Type B pancreatic cell (in vitro differentiated cells): ENCODE measurements at regions not wholly inside any gene's neighbourhood (a gene's known extent, or its start where the extent isn't known, plus 50 kb on each side); places are given as distances from the start of the nearest gene placed in this dataset.

ENCODE experiments used
- DNase-seq: peaks from one replicate; pipeline ENCODE4 v3.0.0; 2021; ENCODE audit warnings: mixed read lengths; ENCODE audit not compliant: unreplicated experiment; ENCODE audit errors: extremely low spot score
- H3K27ac Mint-ChIP-seq: 2 replicates; pipeline ENCODE4 v1.8.0; 2021; ENCODE audit warnings: mild to moderate bottlenecking, mixed read lengths
- H3K27me3 Mint-ChIP-seq: 2 replicates; pipeline ENCODE4 v1.8.0; 2021; ENCODE audit warnings: mixed read lengths
- H3K36me3 Mint-ChIP-seq: 2 replicates; pipeline ENCODE4 v1.8.0; 2021; ENCODE audit warnings: mixed read lengths
- H3K4me1 Mint-ChIP-seq: one replicate; pipeline ENCODE4 v1.8.0; 2021; ENCODE audit warnings: mixed read lengths; ENCODE audit not compliant: unreplicated experiment
- H3K4me3 Mint-ChIP-seq: 2 replicates; pipeline ENCODE4 v1.8.0; 2021; ENCODE audit warnings: mild to moderate bottlenecking, mixed read lengths
- H3K9me3 Mint-ChIP-seq: 2 replicates; pipeline ENCODE4 v1.8.0; 2021; ENCODE audit warnings: mixed read lengths
- TF ChIP-seq, protein P1 (sequence below): fragments of 200-600 bp; sonication (generic); conservative IDR thresholded peaks from 2 replicates; pipeline ENCODE4 v1.5.0; 2021; ENCODE audit warnings: antibody characterized with exemption, mild to moderate bottlenecking

DNA sequence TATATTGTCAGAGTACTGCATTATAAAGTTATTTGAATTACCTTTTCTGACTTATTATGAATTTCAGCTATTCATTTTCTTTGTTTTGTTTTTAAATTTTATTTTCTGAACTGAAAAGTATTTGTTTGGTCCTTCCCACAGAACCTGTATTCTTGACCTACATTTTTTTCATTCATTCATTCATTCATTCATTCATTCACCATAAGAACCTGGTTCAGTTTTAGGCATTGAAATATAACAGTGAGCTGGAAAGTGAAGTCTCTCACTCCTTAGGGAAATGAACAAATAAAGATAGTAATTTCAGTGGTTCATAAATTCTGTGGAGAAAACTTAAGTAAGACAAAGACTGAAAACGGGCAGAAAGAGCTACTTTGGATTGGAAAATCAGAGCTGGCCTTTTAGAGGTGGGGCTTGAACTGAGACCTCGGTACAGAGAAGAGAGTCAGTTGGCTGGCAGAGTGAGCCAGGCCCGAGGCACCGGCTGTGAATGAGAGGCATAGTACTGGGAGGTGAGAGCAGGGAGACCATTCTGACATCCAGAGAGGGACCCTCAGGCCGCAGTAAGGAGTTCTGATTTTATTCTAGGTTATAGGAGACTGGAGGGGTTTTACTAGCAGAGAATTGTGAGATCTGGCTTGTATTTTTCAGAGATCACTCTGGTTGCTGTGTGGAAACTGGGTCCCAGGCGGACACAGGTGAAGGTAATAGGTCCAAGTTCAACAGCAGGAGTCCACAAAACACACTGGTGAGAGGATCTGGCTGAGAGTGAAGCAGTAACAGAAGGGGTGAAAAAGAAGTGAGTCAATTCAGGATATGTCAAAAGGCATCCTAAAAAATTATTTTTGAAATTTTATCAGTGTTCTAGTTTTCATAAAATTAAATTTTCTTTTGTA is 75.8 kb upstream of the FN1 start:
- Mint-ChIP-seq H3K4me1 (peaks cover 12% of the 10 kb centered on the region), H3K9me3 (no peaks in the 10 kb centered on the region), H3K27ac (no peak overlapping the region), H3K36me3 (no peaks in the 10 kb centered on the region), H3K27me3 (no peaks in the 10 kb centered on the region), H3K4me3 (no peak overlapping the region)
- TF ChIP-seq, protein P1, sequence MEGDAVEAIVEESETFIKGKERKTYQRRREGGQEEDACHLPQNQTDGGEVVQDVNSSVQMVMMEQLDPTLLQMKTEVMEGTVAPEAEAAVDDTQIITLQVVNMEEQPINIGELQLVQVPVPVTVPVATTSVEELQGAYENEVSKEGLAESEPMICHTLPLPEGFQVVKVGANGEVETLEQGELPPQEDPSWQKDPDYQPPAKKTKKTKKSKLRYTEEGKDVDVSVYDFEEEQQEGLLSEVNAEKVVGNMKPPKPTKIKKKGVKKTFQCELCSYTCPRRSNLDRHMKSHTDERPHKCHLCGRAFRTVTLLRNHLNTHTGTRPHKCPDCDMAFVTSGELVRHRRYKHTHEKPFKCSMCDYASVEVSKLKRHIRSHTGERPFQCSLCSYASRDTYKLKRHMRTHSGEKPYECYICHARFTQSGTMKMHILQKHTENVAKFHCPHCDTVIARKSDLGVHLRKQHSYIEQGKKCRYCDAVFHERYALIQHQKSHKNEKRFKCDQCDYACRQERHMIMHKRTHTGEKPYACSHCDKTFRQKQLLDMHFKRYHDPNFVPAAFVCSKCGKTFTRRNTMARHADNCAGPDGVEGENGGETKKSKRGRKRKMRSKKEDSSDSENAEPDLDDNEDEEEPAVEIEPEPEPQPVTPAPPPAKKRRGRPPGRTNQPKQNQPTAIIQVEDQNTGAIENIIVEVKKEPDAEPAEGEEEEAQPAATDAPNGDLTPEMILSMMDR: no peak
- DNase-seq: no peak

DNA sequence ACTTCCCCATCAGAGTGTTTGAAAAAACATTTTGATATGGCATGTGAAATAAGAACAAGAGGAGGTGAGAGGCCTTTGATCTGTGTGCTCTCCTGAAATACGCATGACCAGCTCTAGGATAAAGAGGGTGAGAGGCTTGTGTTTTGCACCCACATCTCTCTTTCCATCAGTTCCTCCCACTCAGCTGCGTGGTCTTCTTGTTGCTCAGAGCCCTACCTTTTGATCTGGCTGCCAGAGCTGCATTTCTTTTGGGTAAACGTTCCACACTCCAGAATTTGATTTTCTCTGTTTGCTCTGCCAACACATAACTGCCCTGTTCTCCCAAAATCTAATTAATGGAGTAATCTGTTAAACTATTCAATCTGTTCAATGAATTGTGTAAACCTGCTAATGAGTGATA is 72.0 kb upstream of the FN1 start:
- no peak for DNase-seq
- Mint-ChIP-seq H3K9me3 (no peaks in the 10 kb centered on the region), H3K27ac (no peak overlapping the region), H3K36me3 (no peaks in the 10 kb centered on the region), H3K27me3 (no peaks in the 10 kb centered on the region), H3K4me3 (no peak overlapping the region), H3K4me1 (peaks cover 27% of the 10 kb centered on the region)
- TF ChIP-seq, protein P1: no peak

DNA sequence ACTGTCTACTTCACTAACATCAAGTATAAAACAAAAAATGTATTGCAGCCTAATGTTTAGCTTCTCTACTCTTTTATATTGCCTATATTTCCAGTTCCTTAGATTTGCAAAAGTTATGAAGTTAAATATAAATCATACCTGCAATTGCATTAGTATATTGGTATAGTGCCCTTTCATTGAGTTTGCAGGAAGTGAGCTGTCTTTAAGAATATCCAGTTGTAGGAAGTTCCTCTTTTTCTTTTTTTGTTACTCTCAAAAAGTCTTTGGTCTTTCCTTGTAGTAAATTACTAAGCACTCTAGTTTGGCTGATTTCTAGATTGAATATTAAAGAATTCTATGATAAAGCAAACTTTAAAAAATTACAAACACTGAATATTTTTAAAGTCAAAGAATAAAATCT is 71.3 kb upstream of the FN1 start:
- H3K9me3 Mint-ChIP-seq: no peaks in the 10 kb centered on the region
- TF ChIP-seq, protein P1: no peak

DNA sequence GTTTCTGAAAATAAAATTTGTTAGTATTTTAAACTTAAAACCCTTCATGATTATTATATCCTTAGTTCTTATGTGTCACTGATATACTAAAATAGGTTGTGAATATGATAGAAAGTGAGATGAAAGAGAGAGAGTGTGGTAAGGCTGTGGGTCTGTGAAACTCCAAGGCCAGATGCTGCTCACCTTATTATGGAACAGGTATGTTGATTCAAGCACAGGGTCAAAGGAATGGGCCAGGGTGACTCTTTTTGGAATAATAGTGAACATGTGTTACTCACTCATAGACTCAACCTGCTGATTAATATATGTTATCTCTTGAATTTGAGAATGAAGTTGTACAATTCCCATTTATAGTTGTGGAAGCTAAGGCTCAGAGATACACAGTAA is 70.7 kb upstream of the FN1 start:
- Mint-ChIP-seq H3K27ac (no peak overlapping the region), H3K4me3 (no peak overlapping the region), H3K27me3 (no peaks in the 10 kb centered on the region), H3K36me3 (no peaks in the 10 kb centered on the region), H3K9me3 (no peaks in the 10 kb centered on the region), H3K4me1 (peaks cover 23% of the 10 kb centered on the region)
- DNase-seq: no peak
- TF ChIP-seq, protein P1: no peak

More for the DNA sequence above, 71.3 kb upstream of the FN1 start:
- Mint-ChIP-seq H3K27me3 (no peaks in the 10 kb centered on the region), H3K4me3 (no peak overlapping the region), H3K27ac (no peak overlapping the region), H3K4me1 (peaks cover 27% of the 10 kb centered on the region), H3K36me3 (no peaks in the 10 kb centered on the region)
- DNase-seq: no peak

DNA sequence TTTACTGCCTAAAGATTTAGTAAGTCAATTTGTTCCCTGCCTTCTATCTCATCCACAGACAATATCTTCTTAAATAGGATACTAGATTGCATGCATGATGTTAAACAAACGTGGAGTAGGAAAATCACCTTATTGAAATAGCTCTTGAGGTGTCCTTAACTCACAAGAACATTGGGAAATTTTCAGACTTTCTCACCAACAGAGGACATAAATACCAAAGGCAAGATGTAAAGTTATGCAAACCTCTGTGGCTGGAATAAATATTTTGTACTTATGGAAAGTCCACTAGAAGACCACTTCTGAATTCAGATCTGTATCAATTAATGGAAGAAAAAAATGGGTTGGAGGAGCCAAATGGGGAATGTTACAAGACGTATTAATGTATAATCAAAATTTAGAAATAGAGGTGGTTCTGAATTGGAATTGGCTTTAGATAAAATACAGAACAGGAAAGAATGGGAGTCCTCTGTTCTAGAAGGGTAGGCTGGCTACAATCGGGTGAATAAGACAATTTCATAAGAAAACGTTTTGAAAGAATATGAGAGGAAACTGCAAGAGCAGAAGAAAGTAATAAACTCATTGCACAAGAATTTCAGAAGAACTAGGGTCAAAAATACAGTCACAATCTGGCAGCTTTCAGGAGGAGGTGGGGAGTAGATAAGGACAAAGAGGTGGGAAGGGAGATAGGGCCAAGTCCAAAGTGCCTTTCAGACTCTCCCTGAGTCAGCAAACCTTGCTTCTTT is 69.3 kb upstream of the FN1 start:
- TF ChIP-seq, protein P1: no peak
- H3K27me3 Mint-ChIP-seq: no peaks in the 10 kb centered on the region
- no peaks in the 10 kb centered on the region for H3K9me3 Mint-ChIP-seq
- H3K4me3 Mint-ChIP-seq: no peak overlapping the region
- peaks cover 20% of the 10 kb centered on the region for H3K4me1 Mint-ChIP-seq
- no peak overlapping the region for H3K27ac Mint-ChIP-seq
- no peak for DNase-seq
- no peaks in the 10 kb centered on the region for H3K36me3 Mint-ChIP-seq
